SHP77 (cell line): ENCODE measurements at regions not wholly inside any gene's neighbourhood (a gene's known extent, or its start where the extent isn't known, plus 50 kb on each side); places are given as distances from the start of the nearest gene placed in this dataset.

ENCODE experiments used
- DNase-seq, 2 experiments: peaks; one replicate each; lab custom pipeline; 2025; lab: John Stamatoyannopoulos, UW

GRCh38 chr2:41483982-41484857 lies 563.6 kb upstream of the PKDCC start:
- no peak for DNase-seq

- no peak for DNase-seq
These were observed 563.0 kb upstream of the PKDCC start for GRCh38 chr2:41484858-41485234.

- no peak for DNase-seq
These were observed 560.9 kb upstream of the PKDCC start for GRCh38 chr2:41486948-41487347.

GRCh38 chr2:41488888-41489287 lies 558.9 kb upstream of the PKDCC start:
- no peak for DNase-seq

GRCh38 chr2:41489638-41490037 lies 558.2 kb upstream of the PKDCC start:
- DNase-seq, result no peak

- no peak for DNase-seq
These were observed 552.8 kb upstream of the PKDCC start for GRCh38 chr2:41495050-41495449.

- no peak for DNase-seq
These were observed 550.9 kb upstream of the PKDCC start for GRCh38 chr2:41496908-41497307.

GRCh38 chr2:41498781-41499180 lies 549.0 kb upstream of the PKDCC start:
- DNase-seq, result no peak

GRCh38 chr2:41500895-41501294 lies 546.9 kb upstream of the PKDCC start:
- DNase-seq, result no peak

GRCh38 chr2:41502752-41503151 lies 545.1 kb upstream of the PKDCC start:
- DNase-seq, result no peak

- no peak for DNase-seq
These were observed 543.3 kb upstream of the PKDCC start for GRCh38 chr2:41504532-41504931.

- DNase-seq, result no peak
These were observed 537.7 kb upstream of the PKDCC start for GRCh38 chr2:41510108-41510507.

GRCh38 chr2:41521211-41521610 lies 526.6 kb upstream of the PKDCC start:
- no peak for DNase-seq

- DNase-seq, result no peak
These were observed 520.1 kb upstream of the PKDCC start for GRCh38 chr2:41527525-41528323.

- no peak for DNase-seq
These were observed 512.2 kb upstream of the PKDCC start for GRCh38 chr2:41535575-41535974.

- no peak for DNase-seq
These were observed 507.4 kb upstream of the PKDCC start for GRCh38 chr2:41540272-41540998.

- no peak for DNase-seq
These were observed 504.1 kb upstream of the PKDCC start for GRCh38 chr2:41543726-41544125.

GRCh38 chr2:41544709-41545108 lies 503.1 kb upstream of the PKDCC start:
- no peak for DNase-seq

GRCh38 chr2:41546031-41546430 lies 501.8 kb upstream of the PKDCC start:
- DNase-seq, result no peak

GRCh38 chr2:41568648-41569047 lies 479.2 kb upstream of the PKDCC start:
- DNase-seq, result no peak

GRCh38 chr2:41572154-41572553 lies 475.7 kb upstream of the PKDCC start:
- DNase-seq, result no peak

- no peak for DNase-seq
These were observed 471.4 kb upstream of the PKDCC start for GRCh38 chr2:41576423-41576822.

- no peak for DNase-seq
These were observed 468.0 kb upstream of the PKDCC start for GRCh38 chr2:41579806-41580205.
